ENCODE measurements at regions not wholly inside any gene's neighbourhood (a gene's known extent, or its start where the extent isn't known, plus 50 kb on each side); places are given as distances from the start of the nearest gene placed in this dataset.

GRCh38 chr19:34067861-34068271 lies 104.4 kb upstream of the LSM14A start:
- ATAC-seq = no peak

More at GRCh38 chr19:34067861-34068271, 104.4 kb upstream of the LSM14A start:
- H3K36me3 Mint-ChIP-seq (ENCODE audit: low read depth) = no peaks in the 10 kb centered on the region
- Histone ChIP-seq H3K4me2 (no peak overlapping the region), H3F3A (replicated peaks; ENCODE audit: low read depth) (0 out of 2 replicates have a peak, but pooled peaks cover 7% of the 10 kb centered on the region), H3K4me1 (ENCODE audit: insufficient read depth) (peaks cover 15% of the 10 kb centered on the region), H3K4me3 (no peak overlapping the region), H4K20me1 (replicated peaks; ENCODE audit: insufficient read depth) (no peaks in the 10 kb centered on the region), H3K79me2 (replicated peaks; ENCODE audit: insufficient read depth) (no peaks in the 10 kb centered on the region), H2AFZ (no peak overlapping the region), H3K27ac (ENCODE audit: low read depth) (no peak overlapping the region), H3K36me3 (ENCODE audit: insufficient read depth) (no peaks in the 10 kb centered on the region), H3K27me3 (ENCODE audit: insufficient read depth) (no peaks in the 10 kb centered on the region), H3K9me2 (ENCODE audit: insufficient read depth) (no peaks in the 10 kb centered on the region)
- H3K4me3 Mint-ChIP-seq = no peak overlapping the region
- peaks cover 4% of the 10 kb centered on the region for H3K27me3 Mint-ChIP-seq (ENCODE audit: insufficient read depth, low read depth, poor library complexity)
- TF ChIP-seq POLR2AphosphoS5 (IDR thresholded peaks at IDR 0.05; ENCODE audit: low read depth) (no peak), CREB1 (CRISPR knock-in tag; IDR thresholded peaks at IDR 0.05; ENCODE audit: low read depth) (no peak), NANOG (IDR thresholded peaks at IDR 0.05; ENCODE audit: borderline replicate concordance) (no peak), ZNF114 (CRISPR knock-in tag; IDR thresholded peaks at IDR 0.05) (no peak), ZNF331 (CRISPR knock-in tag; IDR thresholded peaks at IDR 0.05; ENCODE audit: low read depth) (no peak), CTCF (conservative IDR thresholded peaks at IDR 0.05; ENCODE audit: low read depth in 2 of 2) (no peak), STAT1 (IDR thresholded peaks at IDR 0.05; ENCODE audit: unreplicated experiment) (no peak), EZH2phosphoT487 (IDR thresholded peaks at IDR 0.05; ENCODE audit: unreplicated experiment) (no peak)
- TF ChIP-seq, protein P1, sequence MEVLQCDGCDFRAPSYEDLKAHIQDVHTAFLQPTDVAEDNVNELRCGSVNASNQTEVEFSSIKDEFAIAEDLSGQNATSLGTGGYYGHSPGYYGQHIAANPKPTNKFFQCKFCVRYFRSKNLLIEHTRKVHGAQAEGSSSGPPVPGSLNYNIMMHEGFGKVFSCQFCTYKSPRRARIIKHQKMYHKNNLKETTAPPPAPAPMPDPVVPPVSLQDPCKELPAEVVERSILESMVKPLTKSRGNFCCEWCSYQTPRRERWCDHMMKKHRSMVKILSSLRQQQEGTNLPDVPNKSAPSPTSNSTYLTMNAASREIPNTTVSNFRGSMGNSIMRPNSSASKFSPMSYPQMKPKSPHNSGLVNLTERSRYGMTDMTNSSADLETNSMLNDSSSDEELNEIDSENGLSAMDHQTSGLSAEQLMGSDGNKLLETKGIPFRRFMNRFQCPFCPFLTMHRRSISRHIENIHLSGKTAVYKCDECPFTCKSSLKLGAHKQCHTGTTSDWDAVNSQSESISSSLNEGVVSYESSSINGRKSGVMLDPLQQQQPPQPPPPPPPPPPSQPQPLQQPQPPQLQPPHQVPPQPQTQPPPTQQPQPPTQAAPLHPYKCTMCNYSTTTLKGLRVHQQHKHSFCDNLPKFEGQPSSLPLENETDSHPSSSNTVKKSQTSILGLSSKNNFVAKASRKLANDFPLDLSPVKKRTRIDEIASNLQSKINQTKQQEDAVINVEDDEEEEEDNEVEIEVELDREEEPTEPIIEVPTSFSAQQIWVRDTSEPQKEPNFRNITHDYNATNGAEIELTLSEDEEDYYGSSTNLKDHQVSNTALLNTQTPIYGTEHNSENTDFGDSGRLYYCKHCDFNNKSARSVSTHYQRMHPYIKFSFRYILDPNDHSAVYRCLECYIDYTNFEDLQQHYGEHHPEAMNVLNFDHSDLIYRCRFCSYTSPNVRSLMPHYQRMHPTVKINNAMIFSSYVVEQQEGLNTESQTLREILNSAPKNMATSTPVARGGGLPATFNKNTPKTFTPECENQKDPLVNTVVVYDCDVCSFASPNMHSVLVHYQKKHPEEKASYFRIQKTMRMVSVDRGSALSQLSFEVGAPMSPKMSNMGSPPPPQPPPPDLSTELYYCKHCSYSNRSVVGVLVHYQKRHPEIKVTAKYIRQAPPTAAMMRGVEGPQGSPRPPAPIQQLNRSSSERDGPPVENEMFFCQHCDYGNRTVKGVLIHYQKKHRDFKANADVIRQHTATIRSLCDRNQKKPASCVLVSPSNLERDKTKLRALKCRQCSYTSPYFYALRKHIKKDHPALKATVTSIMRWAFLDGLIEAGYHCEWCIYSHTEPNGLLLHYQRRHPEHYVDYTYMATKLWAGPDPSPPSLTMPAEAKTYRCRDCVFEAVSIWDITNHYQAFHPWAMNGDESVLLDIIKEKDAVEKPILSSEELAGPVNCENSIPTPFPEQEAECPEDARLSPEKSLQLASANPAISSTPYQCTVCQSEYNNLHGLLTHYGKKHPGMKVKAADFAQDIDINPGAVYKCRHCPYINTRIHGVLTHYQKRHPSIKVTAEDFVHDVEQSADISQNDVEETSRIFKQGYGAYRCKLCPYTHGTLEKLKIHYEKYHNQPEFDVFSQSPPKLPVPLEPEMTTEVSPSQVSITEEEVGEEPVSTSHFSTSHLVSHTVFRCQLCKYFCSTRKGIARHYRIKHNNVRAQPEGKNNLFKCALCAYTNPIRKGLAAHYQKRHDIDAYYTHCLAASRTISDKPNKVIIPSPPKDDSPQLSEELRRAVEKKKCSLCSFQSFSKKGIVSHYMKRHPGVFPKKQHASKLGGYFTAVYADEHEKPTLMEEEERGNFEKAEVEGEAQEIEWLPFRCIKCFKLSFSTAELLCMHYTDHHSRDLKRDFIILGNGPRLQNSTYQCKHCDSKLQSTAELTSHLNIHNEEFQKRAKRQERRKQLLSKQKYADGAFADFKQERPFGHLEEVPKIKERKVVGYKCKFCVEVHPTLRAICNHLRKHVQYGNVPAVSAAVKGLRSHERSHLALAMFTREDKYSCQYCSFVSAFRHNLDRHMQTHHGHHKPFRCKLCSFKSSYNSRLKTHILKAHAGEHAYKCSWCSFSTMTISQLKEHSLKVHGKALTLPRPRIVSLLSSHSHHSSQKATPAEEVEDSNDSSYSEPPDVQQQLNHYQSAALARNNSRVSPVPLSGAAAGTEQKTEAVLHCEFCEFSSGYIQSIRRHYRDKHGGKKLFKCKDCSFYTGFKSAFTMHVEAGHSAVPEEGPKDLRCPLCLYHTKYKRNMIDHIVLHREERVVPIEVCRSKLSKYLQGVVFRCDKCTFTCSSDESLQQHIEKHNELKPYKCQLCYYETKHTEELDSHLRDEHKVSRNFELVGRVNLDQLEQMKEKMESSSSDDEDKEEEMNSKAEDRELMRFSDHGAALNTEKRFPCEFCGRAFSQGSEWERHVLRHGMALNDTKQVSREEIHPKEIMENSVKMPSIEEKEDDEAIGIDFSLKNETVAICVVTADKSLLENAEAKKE (CRISPR knock-in tag; IDR thresholded peaks at IDR 0.05) = no peak
- TF ChIP-seq, protein P2, sequence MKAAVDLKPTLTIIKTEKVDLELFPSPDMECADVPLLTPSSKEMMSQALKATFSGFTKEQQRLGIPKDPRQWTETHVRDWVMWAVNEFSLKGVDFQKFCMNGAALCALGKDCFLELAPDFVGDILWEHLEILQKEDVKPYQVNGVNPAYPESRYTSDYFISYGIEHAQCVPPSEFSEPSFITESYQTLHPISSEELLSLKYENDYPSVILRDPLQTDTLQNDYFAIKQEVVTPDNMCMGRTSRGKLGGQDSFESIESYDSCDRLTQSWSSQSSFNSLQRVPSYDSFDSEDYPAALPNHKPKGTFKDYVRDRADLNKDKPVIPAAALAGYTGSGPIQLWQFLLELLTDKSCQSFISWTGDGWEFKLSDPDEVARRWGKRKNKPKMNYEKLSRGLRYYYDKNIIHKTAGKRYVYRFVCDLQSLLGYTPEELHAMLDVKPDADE (IDR thresholded peaks at IDR 0.05) = no peak
- no peak for DNase-seq (ENCODE audit: low spot score)
- H3K9me3 Mint-ChIP-seq = no peaks in the 10 kb centered on the region
- peaks cover 10% of the 10 kb centered on the region; the same call in 2 of the 3 replicates for H3K4me1 Mint-ChIP-seq
- no peak overlapping the region for H3K27ac Mint-ChIP-seq

All from GM23338 (cell line).